ENCODE measurements at regions not wholly inside any gene's neighbourhood (a gene's known extent, or its start where the extent isn't known, plus 50 kb on each side); places are given as distances from the start of the nearest gene placed in this dataset.

GRCh38 chrX:94361241-94361640 lies 687.2 kb downstream of the FAM133A start:
- DNase-seq, result no peak

GRCh38 chrX:94365736-94366135 lies 691.7 kb downstream of the FAM133A start:
- DNase-seq, result no peak

GRCh38 chrX:94366616-94367015 lies 692.6 kb downstream of the FAM133A start:
- no peak for DNase-seq

GRCh38 chrX:94389044-94389443 lies 715.0 kb downstream of the FAM133A start:
- no peak for DNase-seq

- DNase-seq, result no peak
Observed at GRCh38 chrX:94400488-94400887, 726.5 kb downstream of the FAM133A start.

GRCh38 chrX:94401426-94401825 lies 727.4 kb downstream of the FAM133A start:
- no peak for DNase-seq

GRCh38 chrX:94414746-94415145 lies 740.7 kb downstream of the FAM133A start:
- no peak for DNase-seq

- DNase-seq, result no peak
Observed at GRCh38 chrX:94418065-94418464, 744.1 kb downstream of the FAM133A start.

- no peak for DNase-seq
Observed at GRCh38 chrX:94424456-94424855, 750.5 kb downstream of the FAM133A start.

- no peak for DNase-seq
Observed at GRCh38 chrX:94430091-94430490, 756.1 kb downstream of the FAM133A start.

GRCh38 chrX:94435799-94436198 lies 761.8 kb downstream of the FAM133A start:
- DNase-seq, result no peak

GRCh38 chrX:94454159-94454558 lies 780.2 kb downstream of the FAM133A start:
- no peak for DNase-seq

- DNase-seq, result no peak
Observed at GRCh38 chrX:94454606-94455005, 780.6 kb downstream of the FAM133A start.

- no peak for DNase-seq
Observed at GRCh38 chrX:94455782-94456181, 781.8 kb downstream of the FAM133A start.

GRCh38 chrX:94492541-94492940 lies 818.5 kb downstream of the FAM133A start:
- DNase-seq, result no peak

GRCh38 chrX:94493405-94493804 lies 819.4 kb downstream of the FAM133A start:
- DNase-seq, result no peak

GRCh38 chrX:94511564-94511963 lies 837.6 kb downstream of the FAM133A start:
- DNase-seq, result no peak

- no peak for DNase-seq
Observed at GRCh38 chrX:94515009-94515408, 841.0 kb downstream of the FAM133A start.

- DNase-seq, result no peak
Observed at GRCh38 chrX:94524867-94525266, 850.9 kb downstream of the FAM133A start.

GRCh38 chrX:94545722-94546121 lies 871.7 kb downstream of the FAM133A start:
- DNase-seq, result no peak

- DNase-seq, result no peak
Observed at GRCh38 chrX:94551831-94552230, 877.8 kb downstream of the FAM133A start.

GRCh38 chrX:94560930-94561329 lies 886.9 kb downstream of the FAM133A start:
- DNase-seq, result no peak

GRCh38 chrX:94576367-94577004 lies 902.5 kb downstream of the FAM133A start:
- no peak for DNase-seq

- DNase-seq, result no peak
Observed at GRCh38 chrX:94600077-94600476, 926.1 kb downstream of the FAM133A start.

GRCh38 chrX:94612140-94612539 lies 938.1 kb downstream of the FAM133A start:
- DNase-seq, result no peak
